ENCODE measurements at regions not wholly inside any gene's neighbourhood (a gene's known extent, or its start where the extent isn't known, plus 50 kb on each side); places are given as distances from the start of the nearest gene placed in this dataset.

DNA sequence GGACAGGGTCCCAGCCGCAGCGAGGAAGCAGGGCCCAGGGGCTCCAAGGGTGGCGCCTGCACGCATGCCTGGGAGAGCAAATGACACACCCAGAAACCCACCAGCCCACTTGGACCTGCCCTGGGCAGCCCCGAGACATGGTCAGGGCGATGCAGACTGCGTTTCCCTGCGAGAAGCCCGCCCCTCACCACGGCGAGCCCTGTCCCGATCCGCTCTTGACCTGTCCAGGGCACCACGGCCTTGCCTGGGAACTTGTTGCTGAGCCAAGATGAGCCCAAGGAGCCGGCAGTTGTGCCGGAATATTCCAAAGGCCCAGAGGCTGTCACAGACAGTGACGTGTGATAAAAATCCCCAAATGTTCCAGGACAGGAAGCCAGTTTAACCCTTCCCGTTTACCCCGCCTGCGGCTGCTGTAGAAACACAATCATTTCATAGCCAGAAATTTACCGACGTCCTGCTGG, 78.1 kb downstream of the SIK1 start:
- no peaks in the 10 kb centered on the region for H3K36me3 ChIP-seq
- H3K27me3 Mint-ChIP-seq (ENCODE audit: insufficient read depth, low read depth), result peaks cover 13% of the 10 kb centered on the region
- no peak overlapping the region for H3K9ac ChIP-seq

DNA sequence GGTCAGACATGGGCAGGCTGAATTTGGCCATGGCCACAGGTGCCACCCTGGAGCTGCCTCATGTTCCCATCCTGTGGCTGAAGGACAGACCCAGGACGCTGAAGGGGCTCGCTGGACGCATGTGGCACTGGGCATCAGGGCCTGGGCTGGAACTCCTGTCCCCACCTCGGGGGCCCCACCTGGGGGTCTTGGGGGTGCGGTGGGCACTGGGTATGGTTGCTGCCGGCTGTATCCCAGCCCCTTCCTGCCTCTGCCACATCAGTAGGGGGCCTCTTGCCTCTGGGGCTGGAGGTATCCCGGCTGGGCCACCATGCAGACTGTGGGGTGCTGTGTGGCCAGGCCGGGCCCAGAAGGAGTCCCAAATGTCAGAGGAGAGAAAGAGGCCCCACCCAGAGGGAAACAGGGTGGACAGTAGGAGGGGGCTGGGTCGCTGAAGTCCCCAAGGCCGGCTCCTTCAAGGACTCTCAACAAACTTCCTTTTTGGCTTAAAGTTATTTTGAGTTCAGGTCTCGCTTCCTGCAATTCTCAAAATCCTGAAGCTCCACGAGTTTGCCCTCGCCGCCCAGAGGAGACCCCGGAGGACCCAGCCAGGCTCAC, 78.7 kb downstream of the SIK1 start:
- Histone ChIP-seq H3K9me3 (ENCODE audit: low read depth) (no peaks in the 10 kb centered on the region), H3K79me2 (ENCODE audit: low read depth) (no peaks in the 10 kb centered on the region), H3K4me1 (no peaks in the 10 kb centered on the region), H3K4me3 (no peak overlapping the region), H3K9ac (no peak overlapping the region), H3F3A (ENCODE audit: low read depth) (no peaks in the 10 kb centered on the region), H3K27ac (no peak overlapping the region), H3K36me3 (no peaks in the 10 kb centered on the region), H3K4me2 (no peak overlapping the region), H2AFZ (replicated peaks) (no peak overlapping the region), H3K27me3 (no peaks in the 10 kb centered on the region), H4K20me1 (ENCODE audit: low read depth) (no peaks in the 10 kb centered on the region)
- TF ChIP-seq EZH2 (IDR thresholded peaks at IDR 0.05) (no peak), CTCF (IDR thresholded peaks at IDR 0.05) (no peak), EZH2phosphoT487 (IDR thresholded peaks at IDR 0.05) (no peak)
- Mint-ChIP-seq H3K9me3 (no peaks in the 10 kb centered on the region), H3K27ac (no peak overlapping the region), H3K36me3 (no peaks in the 10 kb centered on the region), H3K4me1 (peaks cover 24% of the 10 kb centered on the region), H3K27me3 (ENCODE audit: insufficient read depth, low read depth) (peaks cover 13% of the 10 kb centered on the region), H3K4me3 (no peak overlapping the region)
- no peak for DNase-seq (ENCODE audit: low spot score)

More for the DNA sequence above, 78.1 kb downstream of the SIK1 start:
- TF ChIP-seq EZH2phosphoT487 (IDR thresholded peaks at IDR 0.05), result no peak
- no peak for TF ChIP-seq CTCF (IDR thresholded peaks at IDR 0.05)
- TF ChIP-seq EZH2 (IDR thresholded peaks at IDR 0.05), result no peak
- Mint-ChIP-seq H3K4me1 (peaks cover 24% of the 10 kb centered on the region), H3K36me3 (no peaks in the 10 kb centered on the region), H3K27ac (no peak overlapping the region), H3K4me3 (no peak overlapping the region), H3K9me3 (no peaks in the 10 kb centered on the region)
- Histone ChIP-seq H4K20me1 (ENCODE audit: low read depth) (no peaks in the 10 kb centered on the region), H3K4me1 (no peaks in the 10 kb centered on the region), H3K27me3 (no peaks in the 10 kb centered on the region), H2AFZ (replicated peaks) (no peak overlapping the region), H3K79me2 (ENCODE audit: low read depth) (no peaks in the 10 kb centered on the region), H3K4me2 (no peak overlapping the region), H3K9me3 (ENCODE audit: low read depth) (no peaks in the 10 kb centered on the region), H3K4me3 (no peak overlapping the region), H3F3A (ENCODE audit: low read depth) (no peaks in the 10 kb centered on the region), H3K27ac (no peak overlapping the region)
- no peak for DNase-seq (ENCODE audit: low spot score)

DNA sequence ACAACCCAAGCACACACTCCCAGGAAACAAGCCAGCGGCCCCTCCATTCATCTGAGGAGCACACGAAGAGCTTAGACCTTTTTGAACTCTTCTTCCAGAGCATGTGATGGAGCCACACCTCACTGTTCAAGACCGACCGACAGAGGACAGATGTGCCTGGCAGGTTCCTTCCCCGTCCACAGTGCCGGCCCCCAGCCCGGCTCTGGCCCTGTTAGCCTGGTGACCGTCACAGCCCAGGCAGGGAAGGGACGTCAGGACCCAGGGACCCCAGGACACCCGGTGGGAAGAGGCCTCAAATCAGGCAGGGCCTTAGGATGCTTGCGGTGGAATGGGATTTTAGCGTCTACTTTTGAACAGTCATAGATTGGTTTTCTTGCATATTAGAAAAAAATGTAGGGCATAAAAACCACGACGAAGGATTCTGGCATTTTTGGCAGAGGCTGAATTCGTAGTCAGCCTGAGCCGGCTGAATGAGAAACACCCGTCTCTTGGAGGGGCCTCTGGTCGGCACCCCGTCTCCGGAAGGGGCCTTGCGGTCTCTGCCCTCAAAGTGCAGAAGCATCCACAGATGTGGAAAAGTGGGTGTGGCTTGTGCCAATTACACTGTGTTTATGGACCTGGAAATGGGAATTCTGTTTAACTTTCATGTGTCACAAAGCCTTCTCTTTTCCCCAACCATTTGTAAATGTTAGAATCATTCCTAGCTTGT, 79.3 kb downstream of the SIK1 start:
- H3K4me3 ChIP-seq, result no peak overlapping the region
- H4K20me1 ChIP-seq (ENCODE audit: low read depth), result no peaks in the 10 kb centered on the region
- peaks cover 21% of the 10 kb centered on the region for H3K4me1 Mint-ChIP-seq
- H3K9me3 Mint-ChIP-seq, result no peaks in the 10 kb centered on the region
- H3K79me2 ChIP-seq (ENCODE audit: low read depth), result no peaks in the 10 kb centered on the region
- no peak overlapping the region for H3K27ac Mint-ChIP-seq
- no peaks in the 10 kb centered on the region for H3K27me3 ChIP-seq
- H3K36me3 Mint-ChIP-seq, result no peaks in the 10 kb centered on the region
- no peaks in the 10 kb centered on the region for H3K9me3 ChIP-seq (ENCODE audit: low read depth)
- H3K9ac ChIP-seq, result no peak overlapping the region
- H3K4me1 ChIP-seq, result no peaks in the 10 kb centered on the region
- H3K4me3 Mint-ChIP-seq, result no peak overlapping the region
- no peak overlapping the region for H3K27ac ChIP-seq
- no peaks in the 10 kb centered on the region for H3K36me3 ChIP-seq
- H2AFZ ChIP-seq (replicated peaks), result no peak overlapping the region
- TF ChIP-seq EZH2 (IDR thresholded peaks at IDR 0.05), result no peak
- TF ChIP-seq CTCF (IDR thresholded peaks at IDR 0.05), result no peak
- TF ChIP-seq EZH2phosphoT487 (IDR thresholded peaks at IDR 0.05), result no peak
- peaks cover 8% of the 10 kb centered on the region for H3K27me3 Mint-ChIP-seq (ENCODE audit: insufficient read depth, low read depth)
- H3K4me2 ChIP-seq, result no peak overlapping the region
- H3F3A ChIP-seq (ENCODE audit: low read depth), result no peaks in the 10 kb centered on the region
- no peak for DNase-seq (ENCODE audit: low spot score)
